GM13977 (cell line): ENCODE measurements at regions not wholly inside any gene's neighbourhood (a gene's known extent, or its start where the extent isn't known, plus 50 kb on each side); places are given as distances from the start of the nearest gene placed in this dataset.
A peak's percentile ranks its signal among the peaks of the same experiment; 100 is the strongest.

Experiments used
- DNase-seq: peaks from one replicate; pipeline ENCODE4 v3.0.0; 2012; ENCODE audit warnings: low spot score
- CTCF ChIP-seq: IDR thresholded peaks from 2 replicates; pipeline ENCODE4 v1.5.1; 2012; ENCODE audit warnings: mild to moderate bottlenecking, control low read depth; ENCODE audit not compliant: insufficient read depth; ENCODE audit errors: extremely low read depth, missing control alignments
- in situ Hi-C: fragments of 300-500 bp; cut with MboI; formaldehyde crosslinking; loops from one replicate; pipeline ENCODE4 v1.12.0; 2022; ENCODE audit warnings: low sequenced_read_pairs, low pct_unique_long_range_greater_than_20kb, mixed read lengths, inconsistent platforms; ENCODE audit not compliant: unreplicated experiment

DNA sequence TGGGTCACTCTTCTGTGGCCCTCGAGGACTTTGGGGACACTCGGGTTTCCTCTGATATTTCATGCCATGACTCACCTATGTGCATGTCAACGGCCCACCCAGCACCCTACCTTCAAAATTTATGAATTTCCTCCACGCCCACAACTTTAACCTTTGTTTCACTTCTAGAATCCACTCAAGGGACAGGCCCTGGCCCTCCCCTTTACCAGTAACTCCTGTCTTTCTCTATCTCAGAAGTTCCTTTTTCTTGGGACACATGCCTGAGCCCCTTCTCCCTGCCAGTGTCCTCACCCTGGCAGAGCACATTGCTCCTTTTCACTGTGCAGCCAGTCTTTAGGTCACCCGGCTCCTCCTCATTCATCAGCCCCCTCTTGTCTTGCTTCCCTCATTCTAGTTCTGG, 282.5 kb upstream of the KLF6 start:
- in situ Hi-C loops, result no loop called here
- peak; percentile 9 for DNase-seq
- no peak for TF ChIP-seq CTCF

DNA sequence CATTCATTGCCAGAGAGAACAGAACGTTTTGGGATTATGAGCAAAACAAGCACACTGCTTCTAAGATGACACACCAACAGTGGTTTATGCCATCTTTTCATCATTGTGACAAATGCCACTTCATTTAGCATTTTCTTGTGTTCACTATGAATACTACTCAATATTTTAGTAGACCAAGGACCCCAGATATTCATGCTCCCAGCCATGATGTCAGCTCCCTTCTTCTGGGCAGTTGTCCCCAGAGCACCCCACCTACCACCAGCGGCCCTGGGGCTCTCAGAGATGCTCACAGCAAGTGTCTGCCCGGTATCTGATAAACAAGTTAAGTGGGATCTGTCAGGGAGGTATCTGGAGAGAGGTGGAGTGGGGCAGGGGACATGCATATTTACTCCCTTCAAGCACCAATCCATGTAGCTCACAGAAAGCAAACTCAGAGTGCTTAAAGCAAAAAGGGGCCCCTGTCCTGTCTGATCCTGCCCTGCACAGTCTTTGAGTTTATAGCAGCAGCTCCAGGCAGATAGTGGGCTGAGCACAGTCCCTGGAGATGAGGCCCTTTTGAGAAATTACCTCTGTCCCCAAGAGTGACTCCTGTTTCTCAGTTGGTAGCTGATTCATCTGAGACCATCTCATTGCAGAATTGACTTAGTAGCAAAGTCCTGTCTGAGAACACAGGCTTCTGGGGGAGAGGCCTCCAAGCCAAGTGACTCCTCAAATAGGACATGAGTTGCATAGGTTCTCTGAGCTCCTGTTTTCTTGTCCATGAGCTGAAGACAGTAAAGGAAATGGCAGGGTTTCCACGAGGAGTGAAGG, 281.8 kb upstream of the KLF6 start:
- no peak for DNase-seq
- no peak for TF ChIP-seq CTCF
- in situ Hi-C loops, result no loop called here

- in situ Hi-C loops, result no loop called here
- no peak for TF ChIP-seq CTCF
- no peak for DNase-seq
Observed at GRCh38 chr10:4064489-4064888, 279.5 kb upstream of the KLF6 start.

GRCh38 chr10:4063717-4064116, 278.7 kb upstream of the KLF6 start:
- no peak for DNase-seq
- in situ Hi-C loops, result no loop called here
- TF ChIP-seq CTCF, result no peak

- TF ChIP-seq CTCF, result no peak
- in situ Hi-C loops, result no loop called here
- DNase-seq, result no peak
Observed at GRCh38 chr10:4062751-4063150, 277.7 kb upstream of the KLF6 start.

GRCh38 chr10:4062072-4062471, 277.1 kb upstream of the KLF6 start:
- in situ Hi-C loops, result no loop called here
- TF ChIP-seq CTCF, result no peak
- DNase-seq, result no peak
